ENCODE measurements at regions not wholly inside any gene's neighbourhood (a gene's known extent, or its start where the extent isn't known, plus 50 kb on each side); places are given as distances from the start of the nearest gene placed in this dataset.

DNA sequence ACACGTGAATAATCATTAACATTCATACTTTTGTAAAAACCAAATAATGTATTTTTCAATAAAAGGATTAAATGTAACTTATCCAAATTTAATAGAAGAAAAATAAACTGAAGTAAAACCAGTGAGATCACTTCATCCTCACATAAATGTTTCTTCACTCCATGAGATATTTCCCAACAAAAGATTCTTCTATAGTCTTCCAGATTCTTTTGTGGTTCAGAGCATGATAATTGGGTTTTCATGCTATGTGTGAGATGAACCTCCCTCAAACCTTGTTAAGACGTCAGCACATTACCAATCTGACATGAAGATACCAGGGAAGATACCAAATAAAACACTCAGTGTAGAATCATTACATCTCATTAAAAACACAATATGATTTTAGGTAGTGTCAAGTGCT lies 62.9 kb upstream of the OXGR1 start:
- peak; percentile 41 for DNase-seq (ENCODE audit: low read depth)

DNA sequence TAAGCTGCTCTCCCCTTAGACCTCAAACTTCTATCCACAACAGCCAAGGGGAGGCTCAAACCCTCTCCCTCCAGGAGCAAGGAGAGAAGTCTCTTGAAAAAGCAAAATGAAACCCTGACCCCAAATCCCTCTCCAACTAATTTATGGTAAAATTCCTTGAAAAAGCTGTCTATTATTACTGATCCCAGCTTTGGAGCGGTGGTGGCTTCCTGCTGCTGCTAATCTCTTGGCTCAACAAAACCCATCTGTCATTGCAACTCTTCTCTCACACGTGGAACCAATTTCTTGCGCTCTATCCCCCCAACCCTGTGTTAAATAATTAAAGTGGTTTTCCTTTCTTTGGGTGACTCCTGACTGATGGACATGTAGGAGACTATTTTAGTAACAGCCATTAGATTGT lies 64.1 kb upstream of the OXGR1 start:
- no peak for DNase-seq (ENCODE audit: low read depth)

DNA sequence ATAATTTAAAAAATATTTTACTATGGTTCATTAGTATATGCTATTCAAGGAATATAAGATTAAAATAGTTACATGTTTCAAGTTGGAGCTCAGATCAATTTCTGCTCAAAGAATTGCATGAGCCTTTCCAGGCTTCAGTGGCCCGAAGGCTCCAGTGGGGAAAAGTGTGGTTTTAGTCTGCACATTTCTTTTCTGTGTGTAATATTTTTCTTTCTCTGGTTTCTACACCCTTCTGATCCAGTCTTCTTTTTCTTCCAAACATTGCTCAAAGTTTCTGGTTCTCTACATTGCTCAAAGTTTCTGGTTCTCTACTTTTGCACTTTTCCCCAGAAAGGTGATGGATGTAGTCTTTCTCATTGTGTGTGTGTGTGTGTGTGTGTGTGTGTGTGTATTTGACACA lies 64.7 kb upstream of the OXGR1 start:
- no peak for DNase-seq (ENCODE audit: low read depth)

DNA sequence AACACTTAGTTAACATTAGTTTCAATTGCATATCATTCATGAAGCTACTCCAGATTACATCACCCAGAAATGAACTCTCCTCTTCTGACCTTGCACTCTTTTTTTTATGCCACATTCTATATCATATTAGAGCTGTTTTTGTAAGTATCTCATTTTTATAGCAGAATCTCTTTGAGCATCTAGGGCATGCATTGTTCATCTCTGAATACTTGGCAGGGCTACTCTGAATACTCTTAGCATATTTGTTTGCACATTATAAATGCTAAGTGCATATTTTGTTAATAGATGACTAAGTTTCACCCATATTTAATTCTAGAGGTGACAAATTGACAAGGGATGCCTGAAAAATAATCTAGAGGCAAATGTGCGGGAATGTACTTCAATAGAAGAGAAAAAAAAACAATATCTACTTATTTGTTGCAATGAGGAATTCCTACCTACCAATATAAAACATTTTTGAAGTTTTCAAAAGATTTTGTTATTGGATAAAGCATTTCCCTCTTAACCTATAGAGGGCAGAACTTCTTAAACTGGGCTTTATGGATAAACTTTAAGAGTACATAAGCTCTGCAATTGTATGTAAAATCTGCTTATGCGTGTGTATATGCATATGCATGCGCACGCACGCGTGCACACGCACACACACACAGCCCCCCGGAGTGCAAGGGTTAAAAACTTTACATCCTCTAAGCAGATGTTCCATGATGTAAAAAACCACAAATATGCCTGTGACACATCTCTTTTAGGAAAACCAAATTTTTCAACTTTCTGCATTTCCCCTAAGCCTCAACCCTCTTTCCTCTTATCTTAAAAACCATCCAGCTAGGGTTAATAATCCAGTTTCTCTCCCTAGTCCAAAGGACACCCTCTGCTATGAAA lies 73.0 kb upstream of the OXGR1 start:
- DNase-seq (ENCODE audit: low read depth) = no peak

DNA sequence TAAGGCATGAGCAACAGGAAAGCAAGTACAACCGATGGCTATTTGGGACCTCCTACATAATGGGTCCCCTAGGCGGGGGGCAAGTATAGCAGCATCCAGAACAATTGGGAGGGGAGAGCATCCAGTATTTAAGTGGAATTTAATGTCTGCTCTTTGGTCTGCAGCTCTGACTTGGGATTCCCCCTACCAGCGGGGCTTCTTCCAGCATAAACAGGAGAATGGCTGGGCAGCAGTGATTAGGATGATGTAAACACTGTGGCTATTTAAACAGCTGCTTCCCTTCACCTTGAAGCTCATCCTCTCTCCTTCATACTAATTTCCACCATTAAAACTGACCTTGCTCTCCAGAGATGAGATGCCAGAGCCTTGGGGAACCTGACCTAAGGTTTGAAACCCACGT lies 73.9 kb upstream of the OXGR1 start:
- DNase-seq (ENCODE audit: low read depth) = peak; percentile 35

DNA sequence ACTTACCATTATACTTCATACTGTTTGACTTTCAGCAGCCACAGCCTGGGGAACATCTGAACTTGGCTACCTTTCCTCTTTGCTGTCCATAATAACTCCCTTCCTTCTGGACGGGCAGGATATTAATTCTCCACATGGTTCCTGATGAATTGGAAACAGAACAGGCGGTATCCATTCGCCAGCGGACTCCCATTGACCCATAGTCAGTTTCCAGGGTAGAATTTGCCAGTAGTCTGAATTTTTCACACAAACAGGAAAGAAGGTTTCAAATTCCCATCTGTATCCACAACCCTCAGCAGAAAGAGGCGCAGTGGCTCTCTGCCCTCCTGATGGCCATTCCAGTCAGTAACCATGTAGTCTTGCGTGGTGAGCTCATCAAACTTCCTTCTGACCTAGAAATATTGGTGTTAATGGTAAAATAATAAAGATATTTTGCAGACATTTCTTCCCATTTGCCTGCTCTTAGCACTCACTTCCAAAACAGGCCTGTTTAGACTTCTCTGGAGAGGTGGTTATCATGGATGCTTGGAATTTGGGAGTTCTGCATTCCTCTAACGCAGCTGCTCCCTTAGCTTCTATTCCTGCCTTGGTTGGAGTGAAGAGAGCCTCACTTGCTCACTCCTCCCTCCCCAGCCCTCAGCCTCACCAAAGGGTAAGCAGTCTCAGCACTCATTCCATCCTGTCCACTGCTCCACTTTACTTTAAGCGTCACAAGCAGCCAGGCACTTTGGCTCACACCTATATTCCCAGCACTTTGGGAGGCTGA lies 75.0 kb upstream of the OXGR1 start:
- no peak for DNase-seq (ENCODE audit: low read depth)

DNA sequence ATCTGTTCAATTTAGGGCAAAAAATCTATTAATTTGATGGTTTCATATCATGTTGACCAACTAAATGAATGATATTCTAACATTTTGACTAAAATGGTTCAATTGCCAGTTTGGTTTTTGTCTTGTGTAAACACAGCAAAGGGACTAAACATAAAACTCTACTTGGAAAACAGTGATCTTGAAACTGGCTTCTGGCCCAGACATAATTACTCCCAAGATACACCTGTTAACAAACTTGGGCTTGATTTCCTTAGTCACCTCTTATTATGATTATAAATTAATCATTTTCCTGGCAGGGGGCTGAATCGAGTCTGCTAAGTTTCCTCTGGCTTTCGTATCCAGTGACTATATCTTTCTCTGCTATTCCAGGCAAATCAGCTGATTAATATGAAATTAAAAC lies 78.0 kb upstream of the OXGR1 start:
- no peak for DNase-seq (ENCODE audit: low read depth)

DNA sequence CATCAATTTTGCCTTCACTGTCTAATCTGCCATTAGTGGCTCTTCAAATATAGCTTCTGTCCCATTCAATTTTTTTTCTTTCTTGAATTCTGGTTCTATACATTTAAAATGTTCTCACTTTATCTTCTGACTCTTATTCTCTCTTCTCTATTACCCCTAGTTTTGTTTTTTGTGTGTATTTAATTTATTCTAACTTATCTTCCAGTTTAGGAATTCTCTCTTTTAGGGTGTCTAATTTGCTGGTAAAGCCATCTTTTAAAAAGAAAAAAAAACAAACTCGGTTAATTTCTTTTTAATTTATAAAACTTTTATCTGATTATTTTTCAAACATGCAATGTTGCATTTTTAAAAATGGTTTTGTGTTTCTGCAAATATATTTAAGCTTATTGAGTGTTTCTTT lies 80.3 kb upstream of the OXGR1 start:
- DNase-seq (ENCODE audit: low read depth) = no peak

DNA sequence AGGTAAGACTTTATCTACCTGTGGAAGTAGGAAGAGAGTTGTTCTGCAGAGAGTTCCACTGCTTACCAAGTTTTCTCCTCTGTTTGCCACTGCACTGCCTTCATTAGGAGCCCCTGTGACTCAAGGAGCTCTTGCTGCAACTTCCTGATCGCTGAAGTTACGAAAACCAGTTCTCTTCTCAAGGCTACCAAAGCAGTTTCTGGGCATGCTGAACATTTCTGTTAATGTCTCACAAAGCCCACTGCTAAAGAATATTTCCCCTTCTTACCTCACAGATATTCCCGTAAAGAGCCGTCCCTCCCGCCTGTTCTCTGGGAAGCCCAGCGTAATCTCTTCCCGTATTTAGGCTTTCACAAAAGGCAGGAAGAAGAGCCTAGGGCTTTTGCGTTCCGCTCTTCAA lies 82.6 kb upstream of the OXGR1 start:
- DNase-seq (ENCODE audit: low read depth) = peak; percentile 95

DNA sequence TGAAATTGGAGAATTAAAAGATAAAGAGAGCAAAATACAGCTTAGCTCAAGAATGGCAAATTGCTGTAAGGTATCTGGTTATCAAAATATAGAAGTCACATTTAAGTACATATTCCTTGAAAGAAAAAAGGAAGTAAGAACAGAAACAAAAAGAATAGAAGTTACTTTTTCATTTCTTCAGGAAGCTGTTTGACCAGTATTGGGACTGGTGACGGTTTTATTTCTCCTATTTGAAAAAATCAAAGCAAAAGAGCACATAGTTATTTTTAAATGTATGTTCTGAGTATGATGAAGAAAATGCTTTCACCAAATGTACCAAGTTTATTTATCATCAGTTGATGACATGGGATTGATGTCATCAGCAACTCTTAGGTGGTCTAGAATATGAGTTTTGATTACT lies 83.1 kb upstream of the OXGR1 start:
- no peak for DNase-seq (ENCODE audit: low read depth)

DNA sequence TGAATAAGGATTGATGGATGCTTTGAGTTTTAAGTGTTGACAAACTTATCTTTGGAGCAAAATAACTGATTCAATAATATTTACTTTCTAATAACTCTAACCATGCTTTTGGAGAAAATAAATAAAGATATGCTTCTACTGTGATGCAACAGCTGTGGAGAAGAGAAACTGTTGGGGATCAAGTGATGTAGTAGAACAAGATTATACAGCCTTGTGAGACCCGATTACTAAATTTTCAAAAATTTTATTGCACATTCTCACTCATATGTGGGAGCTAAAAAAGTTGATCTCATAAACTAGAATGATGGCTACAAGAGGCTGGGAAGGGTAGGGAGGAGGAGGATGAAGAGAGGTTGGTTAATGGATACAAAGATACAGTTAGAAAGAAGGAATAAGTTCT lies 85.5 kb upstream of the OXGR1 start:
- DNase-seq (ENCODE audit: low read depth) = peak; percentile 30

DNA sequence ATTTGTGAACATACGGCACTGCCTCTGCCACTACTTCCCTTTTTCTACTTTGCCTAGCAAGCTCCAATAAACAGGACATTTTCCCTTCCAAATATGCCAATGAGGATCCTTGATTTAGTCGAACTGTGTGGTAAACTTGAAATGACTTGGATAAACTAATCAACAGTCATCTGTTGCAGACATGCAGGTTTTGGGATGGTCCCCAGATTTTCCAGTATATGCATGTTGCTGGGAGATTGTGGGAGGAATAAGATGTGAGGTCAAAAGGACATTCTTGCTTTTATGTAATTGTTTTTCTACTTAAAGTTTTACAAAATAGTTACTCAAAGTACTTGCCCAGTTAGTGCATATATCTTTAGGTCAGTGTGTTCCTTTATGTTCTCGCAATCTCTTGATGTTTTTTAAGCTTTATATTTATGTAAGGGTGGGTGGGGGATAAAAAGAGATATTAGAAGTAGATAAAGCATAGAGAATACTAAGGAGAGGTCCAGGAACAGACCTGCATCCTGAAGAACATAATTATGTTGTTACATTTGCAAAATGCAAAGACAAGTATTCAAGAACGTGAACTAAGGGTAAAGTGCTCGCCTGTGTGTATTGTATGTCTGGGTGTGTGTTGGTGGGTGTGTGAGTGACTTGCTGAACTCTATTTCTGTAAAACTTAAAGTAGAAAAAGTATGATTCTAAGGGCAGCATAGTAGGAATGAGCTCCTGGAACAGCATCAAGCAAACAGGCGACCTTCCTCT lies 88.4 kb upstream of the OXGR1 start:
- no peak for DNase-seq (ENCODE audit: low read depth)

DNA sequence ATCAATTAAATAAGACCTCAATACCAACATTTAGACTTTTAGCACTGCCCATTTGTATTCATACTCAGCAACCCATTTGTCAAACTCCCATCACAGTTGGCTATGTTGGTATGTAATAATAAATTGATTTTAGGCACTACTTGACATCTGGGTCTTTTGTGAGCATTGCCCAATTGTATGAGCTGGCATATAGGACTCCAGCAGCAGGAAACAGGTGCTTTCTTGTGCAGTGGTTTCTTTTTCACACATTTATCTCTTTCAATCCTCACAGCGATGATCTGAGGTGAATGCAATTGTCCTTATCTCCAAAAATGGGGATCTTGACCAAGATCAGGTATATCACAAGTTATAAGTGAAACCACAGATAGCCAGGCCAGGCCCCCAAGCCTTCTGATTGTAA lies 96.9 kb upstream of the OXGR1 start:
- no peak for DNase-seq (ENCODE audit: low read depth)

DNA sequence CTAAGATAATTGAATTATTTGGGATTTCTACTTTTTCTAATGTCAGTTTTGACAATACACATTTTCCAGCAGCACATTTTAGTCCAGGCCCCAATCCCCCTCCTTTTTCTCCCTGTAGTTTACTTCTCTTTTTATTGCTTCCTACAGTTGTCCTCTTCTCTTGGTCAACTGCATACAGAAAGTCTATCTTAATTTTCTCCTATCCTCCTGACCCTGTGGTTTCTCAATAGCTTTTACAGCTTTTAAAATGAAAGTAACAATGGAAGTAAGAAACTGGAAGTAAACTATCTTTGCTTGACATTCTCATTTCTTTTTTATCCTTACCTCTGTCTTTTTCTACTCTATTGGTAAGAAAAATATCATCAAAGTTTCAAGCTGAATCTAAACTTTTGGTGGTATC lies 106.5 kb upstream of the OXGR1 start:
- no peak for DNase-seq (ENCODE audit: low read depth)

DNA sequence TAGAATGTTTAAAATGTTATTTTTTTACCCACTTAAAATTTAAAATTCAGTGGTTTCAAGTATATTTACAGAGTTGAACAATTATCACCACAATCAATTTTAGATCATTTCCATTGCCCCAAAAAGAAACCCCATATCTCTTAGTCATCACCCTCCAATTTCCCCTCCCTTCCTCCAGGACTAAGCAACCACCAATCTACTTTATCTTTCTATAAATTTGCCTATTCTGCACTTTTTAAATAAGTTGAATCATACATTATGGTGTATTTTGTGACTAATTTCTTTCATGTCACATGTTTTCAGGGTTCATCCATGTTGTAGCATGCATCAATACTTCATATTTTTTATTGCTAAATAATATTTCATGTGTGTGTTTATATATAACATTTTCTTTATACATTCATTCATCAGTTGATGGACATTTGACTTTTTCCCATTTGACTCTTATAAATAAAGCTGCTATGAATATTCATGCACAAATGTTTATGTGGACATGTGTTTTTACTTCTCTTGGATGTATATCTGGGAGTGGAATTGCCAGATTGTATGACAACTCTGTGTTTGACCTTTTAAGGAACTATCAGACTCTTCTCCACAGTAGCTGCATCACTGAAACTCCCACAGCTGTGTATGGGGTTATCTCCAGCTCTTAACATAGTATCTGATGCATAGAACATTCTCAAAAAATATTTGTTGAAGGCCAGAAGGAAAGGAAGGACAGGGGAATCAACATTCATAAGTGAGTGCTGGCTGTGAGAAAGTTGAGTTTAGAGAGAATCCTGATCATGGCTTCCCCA lies 107.8 kb upstream of the OXGR1 start:
- DNase-seq (ENCODE audit: low read depth) = no peak

DNA sequence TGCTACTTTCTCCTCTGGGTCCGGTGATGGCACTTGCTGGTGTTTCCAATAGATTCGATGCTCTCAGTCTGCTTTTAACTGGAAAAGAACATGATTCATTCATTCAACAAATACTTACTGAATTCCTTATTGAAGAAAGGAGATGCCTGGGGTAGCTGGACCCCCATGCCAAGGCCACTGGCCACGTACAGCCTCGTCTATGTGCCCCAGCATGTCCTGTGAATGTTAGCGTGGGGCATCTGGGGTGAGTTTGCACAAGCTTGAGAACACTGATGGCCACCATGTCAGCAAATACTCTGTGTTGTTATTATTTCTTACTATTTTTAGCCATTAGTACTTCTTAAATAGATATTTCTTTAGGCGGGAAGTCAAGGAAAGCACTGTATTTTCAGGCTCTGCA lies 112.0 kb upstream of the OXGR1 start:
- DNase-seq (ENCODE audit: low read depth) = no peak

DNA sequence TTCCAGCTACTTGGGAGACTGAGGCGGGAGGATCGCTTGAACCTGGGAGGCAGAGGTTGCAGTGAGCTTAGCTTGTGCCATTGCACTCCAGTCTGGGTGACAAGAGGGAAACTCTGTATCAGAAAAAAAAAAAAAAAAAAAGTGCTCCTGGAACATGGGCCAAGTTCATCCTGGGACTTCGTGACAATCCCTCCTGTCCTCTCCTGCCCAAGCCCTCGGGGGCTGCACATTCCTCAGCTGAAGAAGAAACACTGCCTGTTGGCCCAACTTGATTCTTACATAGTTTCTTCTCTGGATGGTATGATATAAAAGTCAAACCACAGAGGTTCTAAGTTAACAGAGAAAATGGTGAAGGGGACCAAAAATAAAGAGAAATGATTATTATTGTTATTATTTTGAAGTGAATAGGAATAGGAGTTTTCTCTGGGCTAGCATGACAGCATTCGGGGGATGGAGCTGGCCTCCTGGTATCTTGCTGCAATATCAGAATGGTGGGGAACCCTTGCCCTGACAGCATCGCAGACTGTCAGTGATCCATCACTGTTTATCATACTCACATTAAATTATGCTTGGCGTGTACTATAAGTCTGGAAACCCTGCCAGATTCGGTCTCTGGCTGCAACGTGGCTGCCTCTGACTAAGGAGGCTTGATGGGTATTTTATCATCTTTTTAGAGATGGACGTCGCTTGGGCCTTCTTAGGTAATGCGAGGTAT lies 113.7 kb upstream of the OXGR1 start:
- peak; percentile 75 for DNase-seq (ENCODE audit: low read depth)

DNA sequence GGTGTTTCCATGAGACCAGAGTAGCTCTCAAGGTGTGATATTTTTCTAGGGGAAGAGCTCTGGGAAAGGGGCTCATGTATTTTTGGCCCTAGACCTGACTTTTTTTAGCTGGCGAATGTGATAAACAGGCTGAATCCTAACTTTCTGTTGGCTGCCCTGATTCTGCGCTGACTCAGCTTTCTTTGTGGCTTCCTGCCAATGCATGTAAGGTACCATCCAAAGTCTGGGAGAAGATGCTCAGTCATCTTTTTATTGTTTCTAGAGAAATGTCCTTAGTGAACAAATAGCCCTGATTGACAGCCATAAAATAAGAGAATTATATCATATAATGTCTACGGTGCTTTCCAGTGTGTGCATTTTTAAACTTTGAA lies 113.6 kb upstream of the MBNL2 start:
- DNase-seq (ENCODE audit: low read depth) = peak; percentile 74

DNA sequence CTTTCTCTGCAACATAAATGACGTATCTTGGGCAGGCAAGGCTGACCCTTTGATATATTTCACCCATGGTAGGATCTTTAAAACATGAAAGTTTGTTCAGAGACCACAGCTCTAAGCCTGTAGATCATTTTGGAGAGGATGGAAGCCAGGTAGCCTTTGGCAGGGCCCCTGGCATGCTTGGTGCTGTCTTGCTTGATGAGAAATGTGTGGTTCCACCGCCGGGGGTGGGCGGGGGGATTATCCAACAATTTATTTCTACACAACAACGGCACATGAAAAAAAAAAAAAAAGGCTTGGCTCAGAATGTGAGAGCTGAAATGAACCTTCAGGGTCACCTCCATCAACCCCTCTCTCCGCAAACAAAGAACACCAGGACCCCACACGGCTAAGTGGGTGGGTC lies 112.9 kb upstream of the MBNL2 start:
- DNase-seq (ENCODE audit: low read depth) = no peak

DNA sequence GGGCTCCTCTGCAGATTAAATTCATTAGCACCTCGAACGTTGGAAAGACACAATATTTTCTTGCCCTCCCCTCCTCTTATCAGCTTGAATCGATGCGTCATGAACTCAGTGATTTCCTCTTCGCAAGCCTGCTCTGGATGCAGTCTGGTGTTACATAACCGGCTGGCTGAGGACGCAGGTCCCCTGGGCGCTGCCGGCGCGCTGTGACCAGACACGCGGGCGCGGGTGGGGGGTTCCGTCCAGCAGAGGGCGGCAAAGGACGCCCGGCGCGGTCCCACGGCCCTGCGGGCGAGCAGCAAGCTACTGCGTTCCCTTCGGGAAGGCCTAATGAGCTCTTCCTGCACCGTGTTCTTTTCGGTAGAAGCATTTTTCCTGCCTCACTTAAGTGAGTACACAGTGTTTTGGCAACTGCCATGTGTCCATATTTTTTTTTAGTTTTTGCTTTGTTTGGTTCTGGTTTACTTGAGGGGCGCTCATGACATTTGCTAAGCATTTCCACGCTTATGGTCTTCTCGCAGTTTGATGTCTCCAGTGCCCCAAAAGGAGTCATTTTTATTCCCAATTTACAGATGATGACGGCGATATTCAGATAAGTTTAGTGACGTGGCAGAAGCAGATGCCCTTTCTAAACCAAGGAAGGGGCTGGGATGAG lies 112.2 kb upstream of the MBNL2 start:
- DNase-seq (ENCODE audit: low read depth) = peak; percentile 97

DNA sequence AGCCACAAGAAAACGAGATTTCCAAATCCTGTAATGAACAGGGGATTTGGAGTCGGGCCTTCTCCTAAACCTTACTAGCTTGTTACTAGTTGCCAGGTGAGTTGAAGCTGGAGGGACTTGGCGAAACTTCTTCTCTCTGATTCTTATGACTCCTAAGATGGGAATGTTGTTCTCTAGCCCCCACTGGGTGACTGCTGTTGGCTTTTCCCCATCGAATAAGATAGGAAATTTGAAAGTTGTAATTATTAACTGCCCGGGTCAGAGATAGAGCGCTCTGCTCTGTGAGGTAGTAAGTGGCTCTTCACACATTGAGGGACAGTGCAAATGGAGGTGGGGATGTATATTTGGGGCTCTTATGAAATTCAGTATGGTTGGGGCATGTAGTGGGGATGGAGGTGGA lies 111.2 kb upstream of the MBNL2 start:
- DNase-seq (ENCODE audit: low read depth) = no peak

All from iris pigment epithelial cell (primary cell).